ENCODE measurements at regions not wholly inside any gene's neighbourhood (a gene's known extent, or its start where the extent isn't known, plus 50 kb on each side); places are given as distances from the start of the nearest gene placed in this dataset.

GRCh38 chr18:73748731-73749130 is 398.9 kb downstream of the FBXO15 start:
- TF ChIP-seq CTCF (IDR thresholded peaks at IDR 0.05; ENCODE audit: poor library complexity), result no peak
- no peak for TF ChIP-seq EZH2 (IDR thresholded peaks at IDR 0.05; ENCODE audit: borderline replicate concordance)

Data from hepatocyte (in vitro differentiated cells).